ENCODE measurements at regions not wholly inside any gene's neighbourhood (a gene's known extent, or its start where the extent isn't known, plus 50 kb on each side); places are given as distances from the start of the nearest gene placed in this dataset.

- Histone ChIP-seq H3K4me3 (ENCODE audit: low read length, poor library complexity, severe bottlenecking) (no peak overlapping the region), H3K79me2 (ENCODE audit: insufficient read depth, low read length) (no peaks in the 10 kb centered on the region), H3K27me3 (ENCODE audit: insufficient read depth, low read length, poor library complexity, severe bottlenecking) (no peaks in the 10 kb centered on the region), H3K4me1 (ENCODE audit: insufficient read depth, low read length, poor library complexity, severe bottlenecking) (peaks cover 29% of the 10 kb centered on the region), H2AFZ (ENCODE audit: low read length) (no peak overlapping the region), H3F3A (ENCODE audit: low read depth) (no peaks in the 10 kb centered on the region), H3K4me2 (ENCODE audit: low read depth, low read length, poor library complexity, severe bottlenecking) (no peak overlapping the region), H4K20me1 (ENCODE audit: insufficient read depth, low read length, poor library complexity, severe bottlenecking) (no peaks in the 10 kb centered on the region), H3K9me3 (ENCODE audit: insufficient read depth, low read depth, low read length) (peaks cover 31% of the 10 kb centered on the region; the same call in 1 of the 2 replicates), H3K9ac (ENCODE audit: low read depth, low read length, poor library complexity, severe bottlenecking) (no peak overlapping the region), H3K36me3 (ENCODE audit: insufficient read depth, low read length) (no peaks in the 10 kb centered on the region), H3K9me2 (replicated peaks; ENCODE audit: low read depth, low read length) (no peaks in the 10 kb centered on the region)
- TF ChIP-seq, protein P1, sequence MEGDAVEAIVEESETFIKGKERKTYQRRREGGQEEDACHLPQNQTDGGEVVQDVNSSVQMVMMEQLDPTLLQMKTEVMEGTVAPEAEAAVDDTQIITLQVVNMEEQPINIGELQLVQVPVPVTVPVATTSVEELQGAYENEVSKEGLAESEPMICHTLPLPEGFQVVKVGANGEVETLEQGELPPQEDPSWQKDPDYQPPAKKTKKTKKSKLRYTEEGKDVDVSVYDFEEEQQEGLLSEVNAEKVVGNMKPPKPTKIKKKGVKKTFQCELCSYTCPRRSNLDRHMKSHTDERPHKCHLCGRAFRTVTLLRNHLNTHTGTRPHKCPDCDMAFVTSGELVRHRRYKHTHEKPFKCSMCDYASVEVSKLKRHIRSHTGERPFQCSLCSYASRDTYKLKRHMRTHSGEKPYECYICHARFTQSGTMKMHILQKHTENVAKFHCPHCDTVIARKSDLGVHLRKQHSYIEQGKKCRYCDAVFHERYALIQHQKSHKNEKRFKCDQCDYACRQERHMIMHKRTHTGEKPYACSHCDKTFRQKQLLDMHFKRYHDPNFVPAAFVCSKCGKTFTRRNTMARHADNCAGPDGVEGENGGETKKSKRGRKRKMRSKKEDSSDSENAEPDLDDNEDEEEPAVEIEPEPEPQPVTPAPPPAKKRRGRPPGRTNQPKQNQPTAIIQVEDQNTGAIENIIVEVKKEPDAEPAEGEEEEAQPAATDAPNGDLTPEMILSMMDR (conservative IDR thresholded peaks at IDR 0.05; ENCODE audit: low read length), result no peak
- no peak for TF ChIP-seq EZH2phosphoT487 (IDR thresholded peaks at IDR 0.05; ENCODE audit: borderline replicate concordance)
Observed at GRCh38 chr1:70919706-70920323, 127.8 kb downstream of the PTGER3 start.
